Lower lobe of right lung (tissue), 2 donors: ENCODE measurements at regions not wholly inside any gene's neighbourhood (a gene's known extent, or its start where the extent isn't known, plus 50 kb on each side); places are given as distances from the start of the nearest gene placed in this dataset.

Experiments
- ATAC-seq, 2 donors: fragments of 200-7000 bp; cut with Tn5 transposase; one replicate each; pipeline ENCODE4 v1.9.1; 2020 to 2022; ENCODE audit warnings: mild to moderate bottlenecking in 2 of 2, moderate library complexity in 2 of 2
- DNase-seq: peaks from one replicate; pipeline ENCODE4 v3.0.0-alpha.2; 2020
- H3K27ac ChIP-seq: fragments of 200-600 bp; one replicate; pipeline ENCODE4 v1.8.0; 2022
- H3K27me3 ChIP-seq: fragments of 200-600 bp; one replicate; pipeline ENCODE4 v1.8.0; 2022; ENCODE audit warnings: low read depth
- H3K36me3 ChIP-seq: fragments of 200-600 bp; one replicate; pipeline ENCODE4 v1.8.0; 2022; ENCODE audit warnings: mild to moderate bottlenecking
- H3K4me1 ChIP-seq: fragments of 200-600 bp; one replicate; pipeline ENCODE4 v1.8.0; 2022
- H3K4me3 ChIP-seq: fragments of 200-600 bp; one replicate; pipeline ENCODE4 v1.8.0; 2022; ENCODE audit warnings: mild to moderate bottlenecking
- H3K9me3 ChIP-seq: fragments of 200-600 bp; one replicate; pipeline ENCODE4 v1.8.0; 2022
- intact Hi-C: fragments of 100-400 bp; cut with DNase I; formaldehyde crosslinking; loops from one replicate; pipeline ENCODE4 v1.11.0; 2022
- TF ChIP-seq, protein P1 (sequence below): fragments of 200-600 bp; IDR thresholded peaks from one replicate; pipeline ENCODE4 v1.8.0; 2022; ENCODE audit warnings: antibody characterized with exemption, mild to moderate bottlenecking
- donor health status: DM: no; HTN: yes; CAD: no; lungs with severe emphysema.

DNA sequence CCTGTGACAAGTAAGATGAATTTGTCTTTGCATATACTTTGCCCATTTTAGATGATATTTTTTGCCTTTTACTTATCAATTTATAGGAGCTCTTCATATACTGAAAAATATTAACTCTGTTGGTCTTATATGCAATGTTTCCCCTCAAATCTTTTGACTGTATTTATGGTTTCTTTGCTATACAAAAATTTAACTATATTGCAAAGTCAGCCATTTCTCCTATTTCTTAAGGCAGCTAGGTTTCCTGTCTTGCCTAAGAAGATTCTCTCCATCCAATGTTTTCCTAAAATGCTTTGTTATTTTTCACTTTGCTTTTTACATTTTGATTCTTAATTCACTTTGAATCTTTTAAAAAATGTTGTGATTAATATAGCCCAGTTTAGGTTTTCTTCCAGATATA, 273.1 kb downstream of the NSG2 start:
- DNase-seq: no peak
- H3K4me1 ChIP-seq: no peaks in the 10 kb centered on the region
- H3K27ac ChIP-seq: no peak overlapping the region
- H3K4me3 ChIP-seq: no peak overlapping the region
- peaks cover 7% of the 10 kb centered on the region for H3K27me3 ChIP-seq
- TF ChIP-seq, protein P1, sequence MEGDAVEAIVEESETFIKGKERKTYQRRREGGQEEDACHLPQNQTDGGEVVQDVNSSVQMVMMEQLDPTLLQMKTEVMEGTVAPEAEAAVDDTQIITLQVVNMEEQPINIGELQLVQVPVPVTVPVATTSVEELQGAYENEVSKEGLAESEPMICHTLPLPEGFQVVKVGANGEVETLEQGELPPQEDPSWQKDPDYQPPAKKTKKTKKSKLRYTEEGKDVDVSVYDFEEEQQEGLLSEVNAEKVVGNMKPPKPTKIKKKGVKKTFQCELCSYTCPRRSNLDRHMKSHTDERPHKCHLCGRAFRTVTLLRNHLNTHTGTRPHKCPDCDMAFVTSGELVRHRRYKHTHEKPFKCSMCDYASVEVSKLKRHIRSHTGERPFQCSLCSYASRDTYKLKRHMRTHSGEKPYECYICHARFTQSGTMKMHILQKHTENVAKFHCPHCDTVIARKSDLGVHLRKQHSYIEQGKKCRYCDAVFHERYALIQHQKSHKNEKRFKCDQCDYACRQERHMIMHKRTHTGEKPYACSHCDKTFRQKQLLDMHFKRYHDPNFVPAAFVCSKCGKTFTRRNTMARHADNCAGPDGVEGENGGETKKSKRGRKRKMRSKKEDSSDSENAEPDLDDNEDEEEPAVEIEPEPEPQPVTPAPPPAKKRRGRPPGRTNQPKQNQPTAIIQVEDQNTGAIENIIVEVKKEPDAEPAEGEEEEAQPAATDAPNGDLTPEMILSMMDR: no peak
- no peaks in the 10 kb centered on the region for H3K36me3 ChIP-seq
- no peaks in the 10 kb centered on the region for H3K9me3 ChIP-seq
- intact Hi-C loops: loop anchor here (10.0 kb wide), 1 partner anchor 274 kb away; the partner anchor contains the start of gene NSG2
- ATAC-seq: no peak

DNA sequence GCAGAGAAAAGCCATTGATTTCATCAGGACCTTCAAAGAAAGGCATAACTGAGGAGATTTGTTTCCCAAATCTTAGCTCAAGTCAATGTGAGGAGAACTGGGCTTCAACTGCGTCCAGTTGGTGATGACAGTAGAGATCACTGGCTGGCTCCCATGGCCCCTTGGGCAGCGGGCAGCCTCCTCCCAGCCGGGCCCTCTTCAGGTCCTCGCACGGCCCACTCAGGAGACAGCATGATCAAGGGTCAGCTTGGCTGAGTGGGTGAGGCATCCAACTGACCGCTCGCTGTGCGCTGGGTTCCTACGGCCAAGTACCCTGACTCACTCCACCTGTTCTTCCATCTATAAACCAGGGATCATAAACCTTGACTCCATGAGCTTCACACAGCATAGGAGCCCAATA, 274.0 kb downstream of the NSG2 start:
- intact Hi-C loops: loop anchor here (10.0 kb wide), 1 partner anchor 275 kb away; the partner anchor contains the start of gene NSG2
- no peak for DNase-seq

DNA sequence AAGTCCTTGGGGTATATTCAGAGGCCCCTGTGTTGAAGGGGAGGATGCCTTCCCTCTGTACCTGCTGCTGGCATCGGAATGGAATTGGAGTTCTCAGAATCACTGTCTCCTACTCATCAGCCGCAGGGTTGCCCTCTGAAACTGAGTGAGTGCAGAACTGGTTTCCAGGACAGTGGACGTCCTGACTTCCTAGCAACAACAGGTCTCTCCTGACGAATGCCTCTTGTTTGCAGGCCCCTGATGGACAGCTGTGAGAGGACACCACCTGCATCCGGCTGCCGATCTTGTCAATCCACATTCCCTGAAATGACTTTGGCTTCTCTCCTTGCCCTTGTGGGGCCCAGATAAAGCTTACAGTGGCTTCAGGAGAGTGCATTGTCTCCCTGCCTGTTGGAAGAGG, 274.5 kb downstream of the NSG2 start:
- H3K27ac ChIP-seq: no peak overlapping the region
- H3K9me3 ChIP-seq: no peaks in the 10 kb centered on the region
- TF ChIP-seq, protein P1: no peak
- H3K36me3 ChIP-seq: no peaks in the 10 kb centered on the region
- H3K4me1 ChIP-seq: no peaks in the 10 kb centered on the region
- H3K4me3 ChIP-seq: no peak overlapping the region
- H3K27me3 ChIP-seq: peaks cover 7% of the 10 kb centered on the region
- ATAC-seq (no peak), DNase-seq (no peak)
- intact Hi-C loops: no loop called here

More for the DNA sequence above, 274.0 kb downstream of the NSG2 start:
- Histone ChIP-seq H3K27ac (no peak overlapping the region), H3K36me3 (no peaks in the 10 kb centered on the region), H3K9me3 (no peaks in the 10 kb centered on the region), H3K4me3 (no peak overlapping the region), H3K27me3 (peaks cover 7% of the 10 kb centered on the region), H3K4me1 (no peaks in the 10 kb centered on the region)
- no peak for ATAC-seq
- TF ChIP-seq, protein P1: no peak

- Histone ChIP-seq H3K9me3 (no peaks in the 10 kb centered on the region), H3K27me3 (peaks cover 18% of the 10 kb centered on the region), H3K27ac (no peak overlapping the region), H3K4me1 (no peaks in the 10 kb centered on the region), H3K36me3 (no peaks in the 10 kb centered on the region), H3K4me3 (no peak overlapping the region)
- TF ChIP-seq, protein P1: no peak
- no peak for DNase-seq
- ATAC-seq: peak; percentile 75 to 76
- intact Hi-C loops: no loop called here
These were observed 278.4 kb downstream of the NSG2 start for GRCh38 chr5:174323878-174324281.

DNA sequence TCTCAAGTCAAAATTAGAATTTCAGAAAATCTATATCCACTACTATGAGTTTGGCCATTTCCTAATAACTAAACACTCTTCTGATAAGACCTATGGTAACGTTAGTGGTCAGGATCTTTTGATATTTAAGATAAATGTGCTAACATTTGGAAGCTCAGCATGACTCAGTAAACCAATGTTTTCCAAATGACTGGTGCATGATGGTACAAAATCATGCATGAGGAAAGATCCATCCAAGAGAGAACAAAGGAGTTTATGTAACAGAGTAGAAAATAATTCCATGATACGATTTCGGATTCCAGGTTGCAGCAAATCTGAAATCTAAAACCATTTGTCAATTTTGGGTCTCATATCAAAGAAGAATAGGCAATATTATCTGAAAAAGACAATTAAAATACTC, 279.2 kb downstream of the NSG2 start:
- DNase-seq (no peak), ATAC-seq (no peak)
- H3K4me1 ChIP-seq: no peaks in the 10 kb centered on the region
- H3K27me3 ChIP-seq: peaks cover 18% of the 10 kb centered on the region
- H3K4me3 ChIP-seq: no peak overlapping the region
- TF ChIP-seq, protein P1: no peak
- H3K27ac ChIP-seq: no peak overlapping the region
- H3K9me3 ChIP-seq: no peaks in the 10 kb centered on the region
- H3K36me3 ChIP-seq: no peaks in the 10 kb centered on the region
- intact Hi-C loops: no loop called here

GRCh38 chr5:174325431-174325830, 279.9 kb downstream of the NSG2 start:
- H3K36me3 ChIP-seq: no peaks in the 10 kb centered on the region
- no peaks in the 10 kb centered on the region for H3K4me1 ChIP-seq
- no peak overlapping the region for H3K4me3 ChIP-seq
- peaks cover 14% of the 10 kb centered on the region for H3K27me3 ChIP-seq
- ATAC-seq: no peak
- H3K9me3 ChIP-seq: no peaks in the 10 kb centered on the region
- TF ChIP-seq, protein P1: no peak
- no peak overlapping the region for H3K27ac ChIP-seq
- no peak for DNase-seq
- intact Hi-C loops: no loop called here
